ENCODE measurements at regions not wholly inside any gene's neighbourhood (a gene's known extent, or its start where the extent isn't known, plus 50 kb on each side); places are given as distances from the start of the nearest gene placed in this dataset.

GRCh38 chr6:145073811-145074210 lies 661.5 kb downstream of the EPM2A start:
- no peak overlapping the region for H3K4me3 ChIP-seq (ENCODE audit: low read depth, low read length)
- no peak for TF ChIP-seq CTCF (IDR thresholded peaks at IDR 0.05; ENCODE audit: insufficient read depth, low read length)
- DNase-seq (ENCODE audit: low read depth): no peak

GRCh38 chr6:145074805-145075204 lies 660.5 kb downstream of the EPM2A start:
- H3K4me3 ChIP-seq (ENCODE audit: low read depth, low read length): no peak overlapping the region
- TF ChIP-seq CTCF (IDR thresholded peaks at IDR 0.05; ENCODE audit: insufficient read depth, low read length): no peak
- no peak for DNase-seq (ENCODE audit: low read depth)

DNA sequence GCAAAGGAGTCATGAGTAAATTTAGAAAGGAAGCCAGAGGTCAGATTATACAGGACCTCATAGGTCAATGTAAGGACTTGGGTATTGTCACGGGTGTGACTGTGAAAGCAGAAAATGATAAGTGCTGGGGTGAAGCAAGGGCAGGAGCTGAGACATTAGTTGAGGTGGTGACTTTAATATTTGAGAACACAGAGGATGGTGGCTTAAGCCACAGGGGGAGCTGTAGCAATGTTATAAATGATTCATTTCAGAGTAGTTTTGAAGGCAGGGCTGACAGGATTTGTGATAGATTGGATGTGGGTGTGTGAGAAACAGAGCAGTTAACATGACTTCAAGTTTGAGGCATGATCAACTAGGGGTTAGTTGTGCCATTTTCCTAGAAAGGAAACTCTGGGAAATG lies 659.9 kb downstream of the EPM2A start:
- TF ChIP-seq CTCF (IDR thresholded peaks at IDR 0.05; ENCODE audit: insufficient read depth, low read length): no peak
- DNase-seq (ENCODE audit: low read depth): no peak
- no peak overlapping the region for H3K4me3 ChIP-seq (ENCODE audit: low read depth, low read length)

DNA sequence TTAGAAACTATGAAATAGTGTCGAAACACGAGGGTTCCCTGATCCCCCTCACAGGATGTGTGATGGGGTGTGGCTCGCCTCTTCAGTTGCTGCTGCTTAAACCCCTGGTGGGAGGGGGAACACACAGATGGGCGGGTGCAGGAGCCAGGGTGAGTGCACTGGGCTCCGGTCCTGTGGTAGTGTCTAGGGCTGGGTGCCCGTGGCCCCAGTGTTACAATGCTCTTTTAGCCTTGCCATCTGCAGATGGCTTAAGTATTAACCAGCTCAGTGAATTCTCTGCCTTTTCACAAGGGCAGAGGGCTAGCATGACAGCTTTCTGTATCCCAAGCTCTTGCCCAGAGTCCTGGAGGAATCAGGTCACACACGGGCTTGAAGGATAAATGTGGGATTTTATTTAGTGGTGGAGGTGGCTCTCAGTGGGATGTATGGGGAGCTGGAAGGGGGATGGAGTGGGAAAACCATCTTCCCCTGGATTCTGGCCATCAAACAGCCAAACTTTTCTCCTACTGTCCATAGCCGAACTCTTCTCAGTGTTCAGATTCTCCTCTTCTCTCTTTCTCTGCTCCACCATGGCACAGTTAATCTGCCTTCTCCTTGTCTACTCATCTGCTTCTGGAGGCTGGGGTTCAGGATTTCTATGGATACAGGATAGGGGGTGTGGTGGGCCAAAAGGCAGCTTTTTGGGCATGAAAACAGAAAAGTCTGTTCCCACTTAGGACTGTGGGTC lies 659.0 kb downstream of the EPM2A start:
- no peak overlapping the region for H3K4me3 ChIP-seq (ENCODE audit: low read depth, low read length)
- DNase-seq (ENCODE audit: low read depth): no peak

GRCh38 chr6:145077382-145077781 lies 657.9 kb downstream of the EPM2A start:
- DNase-seq (ENCODE audit: low read depth): no peak
- H3K4me3 ChIP-seq (ENCODE audit: low read depth, low read length): no peak overlapping the region
- no peak for TF ChIP-seq CTCF (IDR thresholded peaks at IDR 0.05; ENCODE audit: insufficient read depth, low read length)

More for the DNA sequence above, 659.0 kb downstream of the EPM2A start:
- TF ChIP-seq CTCF (IDR thresholded peaks at IDR 0.05; ENCODE audit: insufficient read depth, low read length): no peak

DNA sequence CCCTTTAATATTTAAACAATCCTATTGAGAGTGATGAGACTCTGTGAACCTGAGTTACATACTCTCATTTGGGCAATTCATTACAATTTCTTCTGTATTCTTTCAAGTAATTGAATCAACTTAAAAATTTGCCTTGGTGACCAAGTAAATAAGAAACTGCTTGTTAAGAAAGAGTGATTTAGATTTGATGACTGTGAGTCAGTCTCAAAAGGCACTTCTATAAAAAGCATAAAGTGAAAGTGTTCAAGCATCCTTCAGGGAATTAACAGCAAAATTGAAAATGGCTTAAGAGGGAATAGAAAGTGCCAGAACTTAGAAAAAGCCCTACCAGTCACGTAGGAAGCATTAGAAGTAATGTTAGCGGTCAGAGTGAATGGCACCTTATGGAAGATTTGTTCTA lies 654.7 kb downstream of the EPM2A start:
- DNase-seq (ENCODE audit: low read depth): no peak
- no peak overlapping the region for H3K4me3 ChIP-seq (ENCODE audit: low read depth, low read length)
- no peak for TF ChIP-seq CTCF (IDR thresholded peaks at IDR 0.05; ENCODE audit: insufficient read depth, low read length)

- H3K4me3 ChIP-seq (ENCODE audit: low read depth, low read length): no peak overlapping the region
- no peak for DNase-seq (ENCODE audit: low read depth)
- no peak for TF ChIP-seq CTCF (IDR thresholded peaks at IDR 0.05; ENCODE audit: insufficient read depth, low read length)
Observed at GRCh38 chr6:145081677-145082076, 653.6 kb downstream of the EPM2A start.

Measured in fibroblast of the aortic adventitia (primary cell).